Neural crest cell (in vitro differentiated cells): ENCODE measurements at regions not wholly inside any gene's neighbourhood (a gene's known extent, or its start where the extent isn't known, plus 50 kb on each side); places are given as distances from the start of the nearest gene placed in this dataset.
"Not testable (repeated sequence)": the region's sequence is repeated elsewhere in the genome, so short reads cannot be mapped to it uniquely, and the experiment has no call there.

Source experiments
- DNase-seq: peaks from one replicate; pipeline ENCODE4 v3.0.0; 2021; ENCODE audit warnings: low read depth, mixed read lengths, low spot score
- H3K27ac Mint-ChIP-seq: one replicate; pipeline ENCODE4 v1.8.0; 2021; ENCODE audit warnings: mild to moderate bottlenecking, mixed read lengths; ENCODE audit not compliant: unreplicated experiment
- H3K27me3 Mint-ChIP-seq: 2 replicates; pipeline ENCODE4 v1.8.0; 2021; ENCODE audit warnings: low read depth, mild to moderate bottlenecking, mixed read lengths
- H3K36me3 Mint-ChIP-seq: 2 replicates; pipeline ENCODE4 v1.8.0; 2021; ENCODE audit warnings: low read depth, mild to moderate bottlenecking, mixed read lengths
- H3K4me1 Mint-ChIP-seq: 2 replicates; pipeline ENCODE4 v1.8.0; 2021; ENCODE audit warnings: mixed read lengths
- H3K4me3 Mint-ChIP-seq: one replicate; pipeline ENCODE4 v1.8.0; 2021; ENCODE audit warnings: mild to moderate bottlenecking, mixed read lengths
- H3K9me3 Mint-ChIP-seq: 2 replicates; pipeline ENCODE4 v1.8.0; 2021; ENCODE audit warnings: mixed read lengths
- CTCF ChIP-seq: fragments of 200-600 bp; sonication (generic); conservative IDR thresholded peaks from 2 replicates; pipeline ENCODE4 v1.5.0; 2021; ENCODE audit warnings: antibody characterized with exemption, mild to moderate bottlenecking

GRCh38 chr19:29880498-29881081 lies 61.4 kb upstream of the URI1 start:
- no peaks in the 10 kb centered on the region for H3K4me1 Mint-ChIP-seq

DNA sequence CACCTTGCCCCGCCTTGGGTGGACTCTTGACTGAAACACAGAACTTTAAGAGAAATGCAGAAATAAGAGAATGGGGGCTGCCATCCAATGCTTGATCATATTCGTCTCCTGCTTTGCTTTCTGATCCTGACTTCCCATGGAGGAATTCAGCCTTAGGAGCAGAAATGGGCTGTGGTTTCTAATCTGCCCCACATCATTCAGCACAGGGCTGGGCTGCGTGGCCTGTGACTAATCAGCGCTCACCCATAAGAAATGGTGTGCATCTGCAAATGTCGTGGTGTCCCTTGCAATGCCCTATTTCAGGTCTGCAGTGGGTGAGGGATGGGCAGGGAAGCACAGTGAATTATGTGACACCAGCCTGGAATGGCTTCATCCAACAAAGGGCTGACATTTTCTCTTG lies 60.7 kb upstream of the URI1 start:
- DNase-seq = no peak
- TF ChIP-seq CTCF = no peak
- H3K36me3 Mint-ChIP-seq = no peaks in the 10 kb centered on the region
- H3K9me3 Mint-ChIP-seq = no peaks in the 10 kb centered on the region
- no peak overlapping the region for H3K27ac Mint-ChIP-seq
- no peak overlapping the region for H3K4me3 Mint-ChIP-seq
- H3K27me3 Mint-ChIP-seq = peaks cover 27% of the 10 kb centered on the region
- no peaks in the 10 kb centered on the region for H3K4me1 Mint-ChIP-seq

More at GRCh38 chr19:29880498-29881081, 61.4 kb upstream of the URI1 start:
- Mint-ChIP-seq H3K36me3 (no peaks in the 10 kb centered on the region), H3K9me3 (no peaks in the 10 kb centered on the region), H3K4me3 (no peak overlapping the region), H3K27me3 (peaks cover 31% of the 10 kb centered on the region), H3K27ac (no peak overlapping the region)
- no peak for TF ChIP-seq CTCF
- no peak for DNase-seq

DNA sequence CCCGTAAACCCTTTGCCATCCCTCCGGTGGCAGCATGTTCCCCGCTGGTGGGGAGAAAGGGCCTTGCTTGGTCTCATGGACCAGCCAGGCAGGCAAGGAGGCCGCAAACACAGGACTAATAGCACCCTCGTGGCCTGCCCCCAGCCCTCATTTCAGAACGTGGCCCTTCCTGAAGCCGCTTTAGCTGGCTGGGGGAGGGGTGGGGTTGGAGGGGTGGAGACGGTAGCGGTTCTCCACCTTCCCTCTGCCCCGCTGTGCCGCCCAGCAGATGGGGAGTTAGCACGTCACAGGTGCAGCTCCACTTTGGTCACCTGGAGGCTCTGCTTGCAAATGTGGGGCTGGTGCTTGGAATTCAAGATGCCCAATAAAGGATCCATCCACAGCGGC lies 59.3 kb upstream of the URI1 start:
- Mint-ChIP-seq H3K4me3 (no peak overlapping the region), H3K9me3 (no peaks in the 10 kb centered on the region), H3K27me3 (peaks cover 24% of the 10 kb centered on the region), H3K36me3 (no peaks in the 10 kb centered on the region), H3K27ac (no peak overlapping the region), H3K4me1 (no peaks in the 10 kb centered on the region)
- no peak for DNase-seq
- no peak for TF ChIP-seq CTCF

DNA sequence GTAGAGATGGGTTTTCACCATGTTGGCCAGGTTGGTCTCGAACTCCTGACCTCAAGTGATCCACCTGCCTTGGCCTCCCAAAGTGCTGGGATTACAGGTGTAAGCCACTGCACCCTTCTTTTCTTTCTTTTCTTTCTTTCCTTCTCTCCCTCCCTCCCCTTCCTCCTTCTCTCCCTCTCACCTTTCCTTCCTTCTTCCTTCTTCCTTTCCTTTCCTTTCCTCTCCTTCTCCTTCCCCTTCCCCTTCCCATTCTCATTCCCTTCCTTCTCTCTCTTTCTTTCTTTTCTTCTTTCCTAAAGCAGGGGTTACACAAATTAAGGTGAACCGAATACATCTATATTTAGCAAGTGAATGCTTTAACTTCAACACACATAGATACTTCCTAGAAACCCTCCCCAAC lies 58.0 kb upstream of the URI1 start:
- no peaks in the 10 kb centered on the region for H3K4me1 Mint-ChIP-seq
- no peak overlapping the region for H3K27ac Mint-ChIP-seq
- TF ChIP-seq CTCF = no peak
- no peaks in the 10 kb centered on the region for H3K9me3 Mint-ChIP-seq
- no peaks in the 10 kb centered on the region for H3K36me3 Mint-ChIP-seq
- H3K4me3 Mint-ChIP-seq = no peak overlapping the region
- DNase-seq = no peak
- H3K27me3 Mint-ChIP-seq = peaks cover 13% of the 10 kb centered on the region

DNA sequence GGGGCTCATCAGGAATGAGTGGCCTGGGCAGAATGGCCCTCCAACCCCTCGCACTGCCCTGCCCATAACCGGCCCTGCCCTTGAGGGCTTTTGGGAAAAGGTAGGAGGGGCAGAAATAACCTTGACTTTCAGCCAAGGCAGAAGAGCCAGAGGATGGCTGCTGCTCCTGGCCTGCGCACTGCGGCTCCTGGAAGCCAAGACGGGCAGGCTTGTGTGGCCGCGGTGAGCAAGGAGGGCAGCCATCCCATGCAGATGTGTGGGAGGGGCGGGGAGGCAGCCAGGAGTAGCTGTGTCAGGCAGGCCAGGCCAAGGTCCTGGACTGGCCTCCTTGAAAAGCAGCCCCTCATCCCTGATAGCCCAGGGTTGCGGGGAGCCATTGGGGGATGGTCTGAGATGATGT lies 57.6 kb upstream of the URI1 start:
- Mint-ChIP-seq H3K27ac (no peak overlapping the region), H3K4me3 (no peak overlapping the region), H3K27me3 (peaks cover 12% of the 10 kb centered on the region), H3K36me3 (no peaks in the 10 kb centered on the region), H3K9me3 (no peaks in the 10 kb centered on the region), H3K4me1 (no peaks in the 10 kb centered on the region)
- no peak for DNase-seq
- no peak for TF ChIP-seq CTCF

DNA sequence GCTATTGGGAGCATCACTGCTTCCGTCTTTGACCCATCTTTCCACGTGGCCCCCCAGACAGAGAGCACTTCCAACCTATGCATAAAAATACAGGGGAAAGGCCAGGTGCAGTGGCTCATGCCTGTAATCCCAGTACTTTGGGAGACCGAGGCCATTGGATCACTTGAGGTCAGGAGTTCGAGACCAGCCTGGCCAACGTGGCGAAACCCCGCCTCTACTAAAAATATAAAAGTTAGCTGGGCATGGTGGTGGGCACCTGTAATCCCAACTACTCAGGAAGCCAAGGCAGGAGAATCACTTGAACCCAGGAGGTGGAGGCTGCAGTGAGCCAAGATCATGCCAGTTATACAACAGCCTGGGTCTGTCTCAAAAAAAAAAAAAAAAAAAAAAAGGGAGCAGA lies 55.9 kb upstream of the URI1 start:
- H3K27ac Mint-ChIP-seq, H3K4me1 Mint-ChIP-seq, H3K4me3 Mint-ChIP-seq, H3K9me3 Mint-ChIP-seq, H3K36me3 Mint-ChIP-seq, H3K27me3 Mint-ChIP-seq, DNase-seq: not testable (repeated sequence)
